GM21737 (cell line): ENCODE measurements at regions not wholly inside any gene's neighbourhood (a gene's known extent, or its start where the extent isn't known, plus 50 kb on each side); places are given as distances from the start of the nearest gene placed in this dataset.

ENCODE experiments used
- ATAC-seq: cut with Tn5 transposase; IDR thresholded peaks from one replicate; pipeline ENCODE4 v1.9.1; 2021; ENCODE audit warnings: mild to moderate bottlenecking, moderate library complexity; ENCODE audit not compliant: unreplicated experiment

DNA sequence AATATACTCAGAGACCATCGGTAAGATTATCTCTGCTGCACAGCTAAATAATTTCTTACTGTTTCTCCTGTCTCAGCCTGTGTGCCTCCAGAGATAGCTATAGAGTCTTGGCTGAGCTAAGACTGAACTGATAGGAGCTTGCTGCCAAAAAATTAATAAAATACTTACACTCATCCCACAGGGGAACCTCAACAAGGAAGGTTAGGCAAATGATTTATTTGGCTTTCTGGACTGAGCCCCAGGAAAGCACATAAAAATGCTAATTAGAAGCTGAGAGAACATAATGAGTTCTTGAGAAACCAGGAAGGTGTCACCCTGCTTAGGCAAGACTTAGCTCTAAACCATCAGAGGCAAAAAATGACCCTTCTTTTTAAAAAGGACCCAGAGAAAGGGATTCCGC, 534.5 kb downstream of the TNS3 start:
- ATAC-seq: no peak

DNA sequence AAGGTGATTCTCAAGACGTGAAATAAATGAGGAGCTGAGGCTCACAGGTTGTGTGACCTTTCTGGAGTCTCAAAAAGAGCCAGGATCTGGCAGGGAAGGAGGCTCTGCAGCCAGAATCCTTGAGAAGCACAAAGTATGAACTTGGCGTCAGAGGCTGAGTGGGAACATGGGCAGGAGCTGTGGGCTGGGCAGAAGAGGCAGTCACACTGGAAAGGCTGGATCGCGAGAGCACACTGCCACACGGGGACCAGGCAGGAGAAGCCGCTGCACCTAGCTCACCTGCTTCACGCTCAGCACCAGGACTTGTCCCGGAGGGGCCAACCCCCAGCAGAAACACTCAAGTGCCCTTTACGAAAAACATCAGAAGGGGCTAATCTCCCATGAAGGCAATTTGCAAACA, 535.0 kb downstream of the TNS3 start:
- ATAC-seq: no peak

DNA sequence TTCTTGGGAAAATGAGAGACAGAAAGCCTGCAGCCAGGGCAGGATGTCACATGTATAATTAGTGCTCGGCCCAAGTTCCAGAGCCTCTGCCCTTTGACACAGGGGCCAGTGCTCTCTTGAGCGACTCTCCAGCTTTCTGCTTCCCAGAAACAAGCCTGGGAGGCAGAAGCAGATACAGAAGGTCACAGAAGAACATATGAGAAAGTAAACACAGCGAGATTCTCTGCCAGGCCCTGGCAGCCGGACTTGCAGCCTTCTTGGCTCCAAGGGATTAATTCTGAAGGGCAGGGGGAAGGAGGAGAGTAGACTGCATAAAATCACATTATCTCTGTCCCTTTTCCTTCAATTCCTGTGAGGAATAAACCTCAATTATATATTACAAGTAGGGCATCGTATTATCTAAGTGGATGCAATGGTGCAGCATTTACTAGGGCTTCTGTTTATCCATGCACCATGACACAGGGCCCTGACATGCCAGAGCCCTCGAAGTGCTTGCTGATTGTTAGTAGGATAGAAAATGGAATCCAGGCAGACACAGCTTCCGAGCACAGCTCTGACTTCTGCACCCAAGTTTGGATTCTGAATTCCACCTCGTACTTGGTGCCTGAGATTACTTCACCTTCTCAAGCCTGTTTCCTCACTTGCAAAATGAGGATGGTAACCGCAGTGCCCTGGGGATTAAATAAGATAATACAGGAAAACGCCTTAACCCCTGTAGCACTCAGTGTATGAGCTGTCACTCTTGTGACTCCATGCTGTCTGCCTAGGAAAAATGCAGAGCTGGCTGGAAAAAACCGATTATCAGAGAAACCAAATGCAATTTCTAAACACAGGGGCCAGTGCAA, 536.5 kb downstream of the TNS3 start:
- ATAC-seq: no peak

DNA sequence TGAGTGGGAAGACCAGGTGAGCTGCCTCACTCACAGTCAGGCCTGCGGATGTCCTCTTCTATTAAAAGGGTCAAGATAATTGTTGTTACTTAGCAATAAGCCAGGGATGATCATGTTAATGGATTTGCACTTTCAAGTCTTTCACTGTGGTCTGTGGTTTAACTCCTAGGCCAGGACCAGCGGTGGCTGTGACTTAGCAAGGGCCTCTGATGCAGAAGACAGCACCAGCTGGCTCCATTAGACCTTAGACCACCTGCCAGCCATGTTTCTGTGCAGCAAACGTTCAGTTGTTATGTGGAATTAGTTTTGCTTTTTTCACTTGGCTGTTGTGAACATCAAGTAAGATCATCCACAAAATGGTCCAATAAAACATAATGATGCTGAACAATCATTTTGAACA, 537.3 kb downstream of the TNS3 start:
- no peak for ATAC-seq

DNA sequence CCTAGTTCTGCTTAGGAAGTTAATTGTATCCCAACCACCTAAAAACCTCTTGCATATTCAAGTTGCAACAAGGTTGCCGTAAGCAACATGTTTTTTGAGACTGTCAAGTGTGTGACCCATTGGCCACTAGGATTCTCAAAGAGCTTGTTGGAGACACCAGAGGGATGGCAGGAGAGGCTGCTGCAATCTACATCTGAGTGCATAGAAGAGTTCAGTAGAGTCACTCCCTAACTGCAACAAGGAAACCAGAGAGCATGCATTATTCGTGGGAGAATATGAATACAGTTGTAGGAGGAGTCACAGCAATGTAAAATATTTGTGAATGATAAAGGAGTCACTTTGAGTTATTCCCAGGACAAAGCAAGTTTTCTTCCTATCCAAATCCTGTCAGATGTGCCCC, 538.6 kb downstream of the TNS3 start:
- no peak for ATAC-seq

DNA sequence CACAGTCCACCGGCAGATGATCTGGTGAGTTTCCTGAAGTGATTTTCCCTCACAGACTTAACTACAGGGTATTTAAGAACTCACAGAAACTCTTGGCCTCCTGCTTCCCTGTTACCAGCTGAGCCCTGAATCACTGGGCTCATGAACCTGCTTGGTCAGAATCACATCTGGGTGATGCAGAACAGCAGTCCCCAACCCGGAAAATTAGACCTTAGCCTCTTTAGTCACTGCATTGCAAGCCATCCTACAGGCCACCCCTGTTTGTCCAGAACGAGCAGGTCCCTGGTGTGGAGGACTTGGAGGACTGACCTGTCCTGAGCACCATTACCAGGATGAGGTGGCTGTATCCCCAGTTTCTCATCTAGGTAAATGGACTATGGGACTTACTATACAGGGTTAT, 539.2 kb downstream of the TNS3 start:
- no peak for ATAC-seq

DNA sequence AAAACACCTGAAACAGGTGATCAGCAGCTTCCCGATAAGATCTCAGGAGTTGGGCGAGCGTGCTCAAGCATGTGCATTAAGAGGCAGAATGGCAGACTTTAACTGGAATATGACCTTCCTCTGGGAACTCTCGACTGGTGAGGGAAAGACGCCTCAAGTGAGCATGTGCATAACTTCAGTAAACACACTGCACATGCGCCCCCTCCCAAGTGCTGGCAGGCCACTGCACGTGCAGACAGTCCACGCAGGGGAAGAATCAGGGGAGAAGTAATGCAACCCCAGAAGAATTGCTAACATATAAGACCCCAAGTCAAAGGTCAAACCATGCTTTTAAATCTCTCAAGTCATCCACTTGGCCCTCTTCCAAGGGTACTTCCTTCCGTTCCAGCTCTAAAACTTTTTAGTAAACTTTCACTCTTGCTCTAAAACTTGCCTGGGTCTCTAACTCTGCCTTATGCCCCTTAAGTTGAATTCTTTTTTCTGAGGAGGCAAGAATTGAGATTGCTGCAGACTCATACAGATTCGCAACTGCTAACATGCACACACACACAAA, 541.0 kb downstream of the TNS3 start:
- ATAC-seq: no peak

DNA sequence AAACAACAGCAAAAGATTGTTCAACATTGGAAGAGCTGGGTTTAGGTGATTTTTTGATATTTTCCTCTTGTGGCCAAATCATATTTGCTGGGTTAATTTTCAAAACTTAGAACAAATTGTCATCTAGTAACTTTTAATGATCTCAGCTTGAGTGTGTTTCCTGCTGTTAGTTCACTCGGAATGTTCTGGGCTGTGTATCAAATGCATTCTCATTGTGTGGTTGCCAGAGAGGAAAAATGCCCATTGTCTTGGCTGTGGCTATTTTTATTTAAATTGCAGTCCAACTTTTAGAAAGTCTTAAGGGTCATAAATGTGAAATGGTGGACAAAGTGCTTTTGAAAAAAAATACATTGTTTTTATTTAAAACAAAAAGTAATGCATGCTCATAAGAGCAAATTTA, 542.0 kb downstream of the TNS3 start:
- no peak for ATAC-seq

DNA sequence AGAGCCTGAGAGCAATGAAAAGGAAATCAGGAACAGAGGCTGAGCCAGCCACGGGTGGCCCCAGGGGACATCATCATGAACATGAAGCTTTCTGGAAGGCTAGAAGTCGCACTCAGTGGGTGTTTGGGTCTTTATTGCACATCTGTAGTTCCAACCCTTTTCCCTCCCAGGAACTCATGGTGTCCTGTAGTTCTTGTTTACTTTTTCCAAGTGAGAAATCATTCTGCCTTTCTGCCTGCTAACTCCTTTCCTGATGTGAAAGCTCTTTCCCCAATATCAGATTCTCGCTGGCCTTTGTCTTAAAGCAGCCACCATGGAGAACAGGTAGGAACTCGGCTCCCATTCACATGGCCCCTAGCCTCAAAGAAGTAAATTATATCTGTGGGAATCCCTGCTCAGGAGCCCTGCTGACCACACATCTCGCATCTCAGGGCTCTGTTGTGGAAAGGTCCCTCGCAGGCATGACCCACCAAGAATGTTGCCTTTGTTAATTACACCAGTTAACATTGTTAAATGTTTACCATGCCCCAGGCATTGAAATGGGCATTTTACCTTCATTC, 542.7 kb downstream of the TNS3 start:
- no peak for ATAC-seq

DNA sequence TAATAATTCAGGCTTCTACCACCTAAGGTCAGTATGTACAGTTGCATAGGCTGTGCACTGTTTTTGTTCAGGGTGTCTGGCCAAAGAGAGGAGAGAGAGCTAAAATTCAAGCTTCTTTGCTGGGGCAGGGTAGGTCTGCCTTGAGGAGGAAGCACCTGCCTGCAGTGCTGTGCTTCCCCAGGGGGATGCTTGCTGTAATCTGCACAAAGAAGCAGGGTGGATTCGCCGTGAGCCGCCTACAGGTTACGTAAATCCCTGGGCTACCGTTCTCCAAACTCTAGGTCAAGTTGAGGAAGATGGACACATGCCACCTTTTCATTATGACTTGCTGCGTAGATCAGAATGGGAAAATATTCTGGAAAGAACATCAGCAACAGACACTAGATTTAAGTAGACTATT, 543.3 kb downstream of the TNS3 start:
- ATAC-seq: no peak

DNA sequence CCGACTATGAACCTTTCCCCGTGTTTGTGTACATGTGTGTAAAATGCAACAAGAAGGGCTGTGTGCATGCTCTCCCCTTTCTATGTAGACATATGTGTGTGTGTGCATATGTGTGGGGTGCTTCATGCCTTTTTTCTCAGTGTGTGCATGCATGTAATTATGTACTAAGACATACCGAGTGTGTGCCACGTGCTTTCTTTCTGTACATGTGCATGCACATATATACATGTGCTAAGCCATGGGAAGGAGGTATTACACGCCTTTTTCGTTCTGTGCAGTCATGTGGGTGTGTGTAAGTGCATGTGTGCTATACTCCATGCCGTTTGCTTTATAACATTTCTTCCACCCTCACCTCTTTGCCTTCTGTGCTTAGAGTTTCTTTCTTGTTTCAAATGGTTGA, 544.3 kb downstream of the TNS3 start:
- no peak for ATAC-seq

DNA sequence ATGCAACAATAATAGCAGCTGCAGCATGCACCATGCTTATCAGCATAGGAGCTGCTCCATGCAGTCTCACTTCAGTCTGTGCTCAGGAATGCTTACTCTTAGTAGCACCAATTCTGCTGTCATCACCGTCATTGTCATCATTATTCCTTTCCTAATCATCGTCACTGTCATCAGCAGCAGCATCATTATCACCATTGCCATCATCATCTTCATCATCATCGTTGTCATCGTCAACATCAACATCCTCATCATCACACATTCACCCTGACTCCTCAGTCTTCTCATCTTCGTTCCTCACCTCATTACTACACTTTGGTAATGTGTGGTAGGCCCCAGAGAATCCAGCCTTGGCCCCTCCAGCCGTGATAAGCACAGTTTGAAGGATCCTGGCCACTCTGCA, 545.0 kb downstream of the TNS3 start:
- ATAC-seq: no peak

DNA sequence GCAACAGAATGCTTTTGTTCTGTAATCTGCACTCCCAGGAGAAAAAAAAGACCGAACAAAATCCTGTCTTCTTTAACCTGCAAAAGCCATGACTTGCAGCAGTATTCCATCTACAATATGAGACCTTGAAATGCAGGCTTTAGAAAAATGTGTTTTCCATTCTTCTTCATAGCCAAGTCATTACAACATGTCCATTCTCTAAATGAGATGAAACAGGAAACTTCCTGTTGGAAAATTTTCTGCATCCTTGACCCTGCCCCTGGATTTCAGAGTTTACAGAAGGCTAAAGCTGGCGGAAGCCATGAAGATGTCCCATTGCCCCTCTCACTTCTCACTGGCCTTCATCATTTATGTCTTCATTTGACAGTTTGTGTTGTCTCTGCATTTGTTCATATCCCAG, 546.4 kb downstream of the TNS3 start:
- ATAC-seq: no peak

DNA sequence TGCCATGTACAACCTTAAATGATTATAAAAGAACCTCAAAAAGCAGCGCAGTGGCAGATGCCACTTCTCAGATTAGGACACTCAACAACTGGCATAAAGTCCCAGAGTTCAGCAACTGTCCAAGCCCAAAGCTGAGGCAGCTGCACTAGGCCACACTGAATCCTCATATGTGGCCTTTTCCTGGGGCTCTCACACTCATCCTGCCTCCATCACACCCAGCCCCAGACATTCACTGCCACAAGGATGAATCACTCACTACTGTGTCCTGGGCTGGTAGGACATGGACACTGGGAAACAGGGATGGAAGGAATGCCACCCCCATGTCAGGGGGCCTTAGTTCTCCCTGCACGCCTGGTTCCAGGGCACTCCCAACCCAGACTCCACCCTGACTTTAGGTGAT, 547.7 kb downstream of the TNS3 start:
- no peak for ATAC-seq

DNA sequence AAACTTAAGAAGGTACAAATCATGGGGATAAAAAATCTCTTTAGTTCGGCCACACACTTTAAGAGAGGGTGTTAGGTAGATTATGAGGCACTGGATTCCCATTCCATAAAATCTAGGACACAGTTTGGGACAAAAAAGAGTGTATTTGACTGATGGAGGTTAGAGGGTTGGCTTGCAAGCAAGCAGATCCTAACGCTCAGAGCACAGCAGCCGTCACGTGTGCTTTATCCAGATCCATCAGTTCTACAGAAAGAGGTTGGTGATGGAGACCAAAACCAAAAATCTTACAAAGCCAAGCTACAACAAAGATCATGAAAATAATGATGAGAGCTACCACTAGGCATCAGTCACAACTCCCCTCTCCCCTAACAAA, 549.4 kb downstream of the TNS3 start:
- ATAC-seq: no peak

DNA sequence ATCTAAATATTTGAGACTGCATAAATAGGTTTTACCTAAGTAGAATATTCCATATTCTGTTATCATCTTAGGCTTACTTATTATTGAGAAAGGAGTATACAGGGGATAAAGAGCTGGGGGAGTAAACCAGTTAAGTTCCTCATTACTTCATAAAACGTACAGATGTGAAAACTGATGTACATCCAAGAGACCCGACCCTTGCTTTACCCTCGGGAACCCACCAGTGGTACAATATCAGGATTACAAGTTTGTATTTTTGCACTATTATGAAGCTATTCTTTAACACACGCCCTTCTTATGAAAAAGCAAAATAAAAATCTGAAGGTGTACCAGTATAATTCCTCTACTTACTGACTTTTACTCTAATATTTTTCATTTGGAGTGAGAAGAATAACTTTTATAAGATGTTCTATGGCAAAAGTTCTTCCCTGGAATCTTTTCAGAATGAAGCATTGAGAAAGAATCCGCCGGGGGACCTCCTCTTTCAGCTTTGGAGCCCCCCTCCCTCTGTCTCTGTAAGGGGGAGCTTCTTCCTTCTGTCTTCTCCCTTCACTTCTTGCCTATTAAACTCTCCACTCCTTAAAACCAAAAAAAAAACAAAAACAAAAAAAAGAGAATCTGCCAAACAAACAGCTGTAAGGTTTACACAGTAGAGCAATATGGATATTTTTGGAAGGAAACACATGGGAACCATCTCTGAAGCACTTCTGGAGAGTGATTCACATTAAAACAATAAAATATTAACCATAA, 550.0 kb downstream of the TNS3 start:
- ATAC-seq: no peak

DNA sequence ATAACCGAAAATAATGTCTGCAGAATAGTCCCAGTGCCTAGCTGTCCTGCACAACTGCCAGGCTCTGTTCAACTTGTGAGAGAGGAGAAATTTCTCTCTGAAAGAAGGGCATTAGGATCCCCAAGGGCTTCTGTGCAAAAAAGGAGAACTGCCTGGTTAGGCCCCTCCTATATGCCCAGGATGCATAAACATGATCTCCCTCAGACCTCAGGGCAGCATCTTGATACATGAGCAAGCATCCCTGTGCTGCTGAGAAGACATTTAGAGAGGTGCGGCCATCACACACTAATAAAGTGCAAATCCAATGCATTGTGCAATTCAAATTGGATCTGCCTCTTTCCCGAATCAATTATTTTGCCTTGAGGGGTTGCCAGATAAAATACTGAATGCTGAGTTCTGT, 553.6 kb downstream of the TNS3 start:
- no peak for ATAC-seq

DNA sequence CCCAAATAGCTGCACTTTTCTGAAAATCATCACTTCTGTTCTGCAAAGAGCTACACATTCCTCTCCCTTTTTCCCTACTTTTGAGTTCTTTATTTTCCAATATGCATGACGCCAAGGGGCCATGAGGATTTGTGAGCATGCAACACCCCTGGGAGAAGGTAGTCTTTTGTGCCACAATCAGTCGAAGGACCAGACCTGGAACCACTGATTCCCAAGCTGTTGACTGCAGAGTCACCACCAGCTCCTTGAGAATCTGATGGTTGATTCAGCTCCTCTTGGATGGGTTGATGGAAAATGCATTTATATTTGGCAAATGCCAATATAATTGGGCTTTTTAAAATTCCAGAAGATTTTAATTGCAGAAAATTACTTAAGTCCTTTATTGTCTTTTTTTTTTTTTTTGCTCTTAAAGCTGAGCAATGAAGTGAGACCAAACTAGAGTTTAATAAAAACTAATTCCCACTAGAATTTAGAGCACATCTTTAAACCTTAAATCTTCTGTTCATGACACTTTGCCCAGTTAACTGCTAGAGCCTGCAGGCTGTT, 554.1 kb downstream of the TNS3 start:
- no peak for ATAC-seq

DNA sequence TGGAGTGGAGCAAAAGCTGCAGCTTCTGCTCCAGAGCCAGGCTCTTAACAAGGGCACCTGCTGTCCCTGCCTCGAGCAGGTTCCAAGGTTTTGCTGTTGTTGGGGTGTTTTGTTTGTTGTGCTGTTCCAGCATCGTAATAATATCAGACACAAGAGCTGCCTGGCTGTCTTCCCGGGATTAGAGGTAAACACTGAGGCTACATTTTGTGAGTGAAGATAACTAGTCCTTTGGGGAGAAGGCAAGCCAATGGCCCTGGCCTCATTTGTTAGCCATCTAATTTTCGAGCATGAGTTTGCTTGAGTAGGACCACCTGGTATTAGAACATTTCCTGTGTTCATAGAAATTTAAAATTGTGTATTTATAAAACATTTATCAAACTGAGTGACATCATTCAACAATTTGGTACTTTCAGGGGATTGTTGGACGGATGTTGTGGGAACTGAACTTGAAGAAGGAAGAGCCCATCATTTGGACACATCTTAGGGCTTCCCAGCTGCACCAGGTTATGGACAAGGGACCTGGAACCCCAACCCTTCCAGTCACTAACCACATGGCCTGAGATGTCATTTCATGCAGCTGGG, 555.0 kb downstream of the TNS3 start:
- ATAC-seq: no peak

DNA sequence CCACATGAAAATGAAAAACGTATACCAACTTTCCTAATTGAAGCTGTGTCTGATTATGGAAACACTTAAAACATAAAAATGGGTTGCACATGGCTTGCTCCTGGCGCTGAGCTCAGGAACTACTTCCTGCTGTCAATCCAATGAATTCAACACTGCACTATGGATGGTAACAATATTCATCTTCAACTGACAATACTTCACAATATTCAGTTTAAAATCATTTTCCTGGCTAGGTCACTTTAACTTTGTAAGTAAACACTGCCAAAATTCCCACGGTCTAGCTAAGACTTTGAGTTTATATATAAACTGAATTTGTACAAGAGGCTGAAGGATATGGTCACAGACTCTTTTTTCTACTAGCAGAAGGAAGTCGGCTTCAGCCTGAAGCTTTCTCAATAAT, 556.9 kb downstream of the TNS3 start:
- ATAC-seq: no peak

DNA sequence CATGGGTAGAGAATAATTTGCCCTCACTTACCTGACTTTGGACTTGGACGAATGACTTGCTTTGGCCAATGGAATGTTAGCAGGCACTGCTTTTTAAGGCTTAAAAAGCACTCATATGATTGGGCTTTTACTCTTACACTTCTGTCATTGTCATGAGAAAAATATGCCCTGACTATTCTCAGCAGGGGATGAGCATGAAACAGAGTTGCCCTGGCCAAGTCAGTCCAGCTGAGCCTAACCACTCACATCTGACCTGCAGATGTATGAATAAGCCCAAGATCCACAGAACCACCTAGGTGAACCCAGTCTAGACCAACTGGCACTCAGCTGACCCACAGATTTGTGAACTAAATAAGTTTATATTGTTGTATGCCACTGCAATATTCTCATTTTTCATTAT, 573.5 kb downstream of the TNS3 start:
- ATAC-seq: no peak
